NCI-H146 treated with DMSO at 0.1 percent for 48 hours (cell line): ENCODE measurements at regions not wholly inside any gene's neighbourhood (a gene's known extent, or its start where the extent isn't known, plus 50 kb on each side); places are given as distances from the start of the nearest gene placed in this dataset.

ENCODE experiments used
- DNase-seq: peaks from one replicate; lab custom pipeline; 2025; ENCODE audit not compliant: unreplicated experiment; lab: John Stamatoyannopoulos, UW

GRCh38 chr7:157061979-157062378 lies 51.5 kb upstream of the MNX1 start:
- DNase-seq, result no peak

DNA sequence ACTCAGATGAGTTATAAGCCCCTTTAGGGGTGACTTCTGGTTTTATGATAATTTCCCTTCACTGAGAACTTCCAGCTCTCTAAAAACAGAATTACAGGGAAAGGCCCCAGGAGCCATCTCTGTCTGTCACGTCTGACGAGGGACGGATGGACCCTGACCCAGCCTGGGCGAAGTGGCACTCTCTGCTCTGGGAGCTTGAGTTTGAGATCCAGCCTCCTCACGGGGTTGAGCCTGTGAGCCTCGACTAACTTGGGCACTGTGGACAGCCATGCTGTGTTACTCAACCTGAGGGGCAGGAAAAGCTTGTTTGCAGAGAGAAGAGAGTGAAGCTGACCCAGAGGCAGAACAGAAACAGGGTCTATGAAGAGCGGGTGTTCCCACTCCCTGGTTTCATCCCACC lies 54.6 kb upstream of the MNX1 start:
- DNase-seq, result no peak

DNA sequence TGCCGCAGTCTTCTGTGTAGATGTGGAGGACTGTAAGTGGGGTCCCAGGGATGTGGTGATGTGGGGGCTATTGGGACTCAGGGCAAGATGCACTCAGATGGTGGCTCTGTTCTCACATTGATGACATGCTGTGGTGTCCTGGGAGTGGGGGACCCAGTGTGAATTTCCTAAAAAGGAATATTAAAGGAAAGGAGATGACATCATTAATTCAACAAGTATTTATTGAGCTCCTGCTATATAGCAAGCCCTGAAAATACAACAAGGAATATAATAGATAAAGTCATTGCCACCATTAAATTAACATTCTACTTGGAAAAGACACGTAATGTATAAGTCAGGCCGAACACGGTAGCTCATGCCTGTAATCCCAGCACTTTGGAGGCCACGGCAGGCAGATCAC lies 61.9 kb upstream of the MNX1 start:
- no peak for DNase-seq

- DNase-seq, result no peak
Observed at GRCh38 chr7:157073335-157073734, 62.9 kb upstream of the MNX1 start.

- DNase-seq, result no peak
Observed at GRCh38 chr7:157073949-157074624, 63.6 kb upstream of the MNX1 start.

- no peak for DNase-seq
Observed at GRCh38 chr7:157076466-157076865, 62.3 kb upstream of the UBE3C start.

DNA sequence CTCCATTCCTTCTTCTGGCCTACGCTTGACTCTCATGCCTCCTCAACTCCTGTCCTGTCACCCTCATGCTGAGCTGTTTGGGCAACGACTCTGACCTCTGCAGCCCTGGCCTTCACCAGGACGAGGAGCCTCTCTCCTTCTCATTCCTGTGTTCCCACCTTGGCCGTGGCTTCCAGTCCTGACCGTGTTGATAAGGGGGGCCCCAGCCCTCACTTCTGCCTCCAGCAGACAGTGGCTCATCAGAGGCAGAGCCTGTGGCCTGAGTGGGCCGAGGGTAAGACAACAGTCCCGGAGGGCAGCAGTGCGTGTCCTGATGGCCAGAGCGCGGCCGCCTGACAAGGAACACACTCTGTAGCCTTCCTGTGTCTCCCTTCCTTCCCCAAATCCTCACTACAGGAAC lies 61.7 kb upstream of the UBE3C start:
- DNase-seq, result no peak

- DNase-seq, result peak; percentile 11
Observed at GRCh38 chr7:157077986-157078644, 60.6 kb upstream of the UBE3C start.

GRCh38 chr7:157079116-157079515 lies 59.6 kb upstream of the UBE3C start:
- DNase-seq, result no peak

GRCh38 chr7:157080111-157080730 lies 58.5 kb upstream of the UBE3C start:
- DNase-seq, result no peak

GRCh38 chr7:157086508-157087187 lies 52.1 kb upstream of the UBE3C start:
- no peak for DNase-seq

DNA sequence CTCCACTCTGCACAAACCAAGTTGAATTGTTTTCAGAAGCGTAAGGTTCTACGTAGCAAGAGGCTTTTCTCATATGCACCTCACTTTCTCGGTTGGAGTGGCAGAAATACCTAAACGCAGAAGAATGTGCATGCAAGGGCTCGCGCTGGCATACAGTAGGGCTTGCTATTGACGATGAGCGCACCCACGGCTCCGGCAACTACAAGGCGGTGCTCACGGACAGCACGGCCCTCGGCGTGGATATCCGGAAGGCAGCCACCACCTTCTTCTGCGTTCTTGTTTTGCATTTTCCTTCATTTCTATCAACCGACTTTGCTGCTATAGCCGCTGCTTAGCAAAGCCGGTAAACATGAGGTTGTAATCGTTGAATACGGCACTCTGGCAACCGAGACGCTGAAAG lies 51.1 kb upstream of the UBE3C start:
- DNase-seq, result no peak

DNA sequence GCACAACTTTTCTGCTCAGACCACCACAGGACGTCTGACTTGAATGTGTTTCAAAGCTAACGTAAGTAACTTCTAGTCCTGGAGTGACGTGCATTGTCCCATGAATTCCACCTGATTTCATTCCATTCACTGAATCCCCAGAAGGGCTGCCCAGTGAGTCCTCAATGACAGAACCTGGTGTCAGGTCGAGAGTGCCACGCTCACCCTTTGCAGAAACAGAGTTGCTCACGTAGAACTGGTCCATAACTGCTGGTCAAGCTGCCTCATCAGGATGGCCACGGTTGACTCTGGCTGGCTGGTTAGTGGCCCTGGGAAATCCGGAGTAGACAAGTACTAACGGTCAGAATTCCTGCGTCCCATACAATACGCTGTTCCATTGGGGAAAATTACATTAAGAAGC lies 50.6 kb upstream of the UBE3C start:
- DNase-seq, result no peak
